Smooth muscle cell of the brain vasculature (primary cell): ENCODE measurements at regions not wholly inside any gene's neighbourhood (a gene's known extent, or its start where the extent isn't known, plus 50 kb on each side); places are given as distances from the start of the nearest gene placed in this dataset.
"Not testable (repeated sequence)": the region's sequence is repeated elsewhere in the genome, so short reads cannot be mapped to it uniquely, and the experiment has no call there.

ENCODE experiments used
- DNase-seq: peaks from one replicate; pipeline ENCODE4 v3.0.0-alpha.2; 2012; ENCODE audit warnings: low read depth, low spot score

DNA sequence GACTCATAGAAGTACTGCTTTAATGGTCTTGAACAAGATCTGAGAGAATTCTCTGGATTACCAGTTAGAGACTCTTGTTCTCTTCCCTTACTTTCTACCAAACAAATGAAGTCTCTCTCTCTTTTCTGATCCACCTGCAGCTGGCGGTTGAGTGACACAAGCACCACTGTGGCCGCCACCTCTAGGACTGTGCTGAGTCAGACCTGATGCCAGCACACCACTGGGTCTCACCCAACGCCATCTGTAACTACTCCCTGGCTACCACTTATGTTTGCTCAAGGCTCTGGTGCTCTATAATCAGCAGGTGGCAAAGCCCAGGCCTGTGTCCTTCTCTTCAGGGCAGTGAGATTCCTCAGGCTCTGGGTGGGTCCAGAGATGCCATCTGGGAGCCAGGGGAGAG lies 1173.5 kb downstream of the RPA4 start:
- no peak for DNase-seq

DNA sequence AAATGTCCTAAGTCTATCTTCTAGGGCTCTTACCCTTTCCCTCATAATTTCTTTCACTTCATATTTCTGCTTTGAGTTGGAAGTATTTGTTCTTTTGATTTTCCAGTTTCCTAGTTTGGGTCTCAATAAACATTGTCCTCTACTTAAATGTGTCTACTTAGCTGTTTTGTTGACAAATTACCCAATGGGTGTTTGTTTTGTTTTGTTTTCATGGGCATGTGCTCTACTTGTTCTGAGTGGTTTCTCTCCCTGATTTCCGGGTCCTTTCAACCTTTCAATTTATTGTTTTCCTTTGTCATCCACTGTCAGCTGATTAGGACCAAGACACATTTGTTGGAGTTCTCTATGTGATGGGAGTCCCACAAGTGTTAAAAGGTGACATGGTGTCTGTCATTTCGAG lies 1181.4 kb downstream of the RPA4 start:
- no peak for DNase-seq

DNA sequence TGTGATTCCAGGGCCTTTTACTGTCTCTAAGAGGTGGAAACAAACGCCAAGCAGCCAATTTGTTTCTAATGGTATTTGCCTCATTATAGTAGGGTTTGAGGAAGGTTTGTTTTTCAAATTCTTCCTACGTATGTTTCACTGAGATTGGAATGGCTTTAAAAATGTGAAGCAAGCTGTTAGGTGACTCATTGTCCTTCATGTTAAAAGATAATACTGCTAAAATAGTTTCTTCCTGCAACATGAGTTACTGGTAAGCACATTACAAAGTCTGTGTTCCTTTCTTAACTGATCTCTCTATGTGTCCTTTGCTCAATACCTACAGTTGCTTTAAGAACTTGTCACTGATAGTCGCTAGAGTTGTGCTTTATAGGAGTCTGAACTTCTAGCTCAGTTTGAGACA lies 1183.9 kb downstream of the RPA4 start:
- no peak for DNase-seq

DNA sequence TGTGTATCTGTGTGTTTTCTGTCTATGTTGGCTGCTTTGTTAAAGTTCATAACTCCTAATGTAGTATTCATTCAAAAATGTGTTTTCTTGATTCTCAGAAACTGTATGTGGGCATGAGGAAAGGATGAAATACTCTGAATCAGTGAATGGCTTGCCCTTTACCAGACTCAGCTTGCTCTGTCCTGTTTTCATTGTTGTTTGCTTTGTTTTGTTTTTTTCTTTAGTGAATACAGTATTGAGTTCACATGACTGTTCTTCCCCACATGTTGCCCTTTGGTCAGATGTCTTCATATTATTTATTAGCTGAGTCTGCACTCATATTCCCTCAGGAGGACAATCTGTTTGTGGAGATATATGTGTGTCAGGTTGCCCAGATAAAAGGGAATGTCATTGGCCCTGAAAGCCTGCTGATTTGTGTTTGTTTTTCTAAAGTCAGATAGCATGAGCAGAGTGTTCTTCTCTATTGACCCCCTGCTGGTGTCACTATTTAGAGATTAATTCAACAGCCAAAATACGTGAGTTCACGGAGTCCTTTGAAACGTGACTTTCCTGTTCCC lies 1184.4 kb downstream of the RPA4 start:
- peak; percentile 13 for DNase-seq

DNA sequence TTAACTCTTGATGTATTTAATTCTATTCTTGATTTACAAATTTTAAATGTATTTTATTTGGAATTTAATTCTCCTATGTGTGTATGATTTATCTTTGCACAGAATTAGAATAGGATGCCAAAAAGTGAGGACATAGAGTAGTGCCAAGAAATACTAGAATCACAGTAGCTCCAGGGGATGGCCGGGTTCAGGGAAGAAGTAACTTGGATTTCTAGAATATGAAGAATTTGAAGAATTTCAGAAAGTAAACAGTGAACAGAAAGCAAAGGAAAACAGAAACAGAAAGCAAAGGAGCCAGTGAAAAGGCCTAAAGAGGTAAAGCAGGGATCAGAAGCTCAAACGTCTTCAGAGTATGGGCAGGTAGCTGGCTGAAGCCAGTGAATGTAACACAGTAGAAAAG lies 1187.6 kb downstream of the RPA4 start:
- no peak for DNase-seq

DNA sequence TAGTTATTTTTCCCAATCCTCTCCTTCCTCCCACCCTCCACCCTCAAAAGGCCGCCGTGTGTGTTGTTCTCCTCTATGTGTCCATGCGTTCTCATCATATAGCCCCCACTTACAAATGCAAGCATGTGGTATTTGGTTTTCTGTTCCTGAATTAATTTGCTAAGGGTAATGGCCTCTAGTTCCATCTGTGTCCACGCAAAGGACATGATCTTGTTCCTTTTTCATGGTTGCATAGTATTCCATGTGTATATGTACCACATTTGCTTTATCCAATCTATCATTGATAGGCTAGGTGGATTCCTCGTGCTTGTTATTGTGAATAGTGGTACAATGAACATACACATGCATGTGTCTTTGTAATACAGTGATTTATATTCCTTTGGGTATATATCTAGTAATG lies 1193.7 kb downstream of the RPA4 start:
- DNase-seq, result no peak

DNA sequence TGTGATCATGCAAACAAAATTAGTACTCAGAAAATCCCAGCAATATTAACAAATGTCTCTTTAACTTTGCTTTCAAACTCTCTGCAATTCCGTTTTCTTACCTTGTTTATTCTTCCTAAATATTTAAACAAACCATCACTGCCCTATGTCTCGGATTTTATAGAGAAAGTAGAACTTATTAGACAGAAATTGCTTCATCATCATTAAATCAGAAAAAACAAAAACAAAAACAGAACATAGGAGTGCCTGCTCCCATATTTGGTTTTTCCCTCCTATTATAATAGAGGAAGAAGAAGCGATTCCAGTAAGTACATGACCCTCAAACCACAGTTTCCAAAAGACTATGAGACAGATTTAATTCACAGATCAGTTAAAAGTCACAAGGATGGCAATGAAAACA lies 1228.0 kb downstream of the RPA4 start:
- no peak for DNase-seq

DNA sequence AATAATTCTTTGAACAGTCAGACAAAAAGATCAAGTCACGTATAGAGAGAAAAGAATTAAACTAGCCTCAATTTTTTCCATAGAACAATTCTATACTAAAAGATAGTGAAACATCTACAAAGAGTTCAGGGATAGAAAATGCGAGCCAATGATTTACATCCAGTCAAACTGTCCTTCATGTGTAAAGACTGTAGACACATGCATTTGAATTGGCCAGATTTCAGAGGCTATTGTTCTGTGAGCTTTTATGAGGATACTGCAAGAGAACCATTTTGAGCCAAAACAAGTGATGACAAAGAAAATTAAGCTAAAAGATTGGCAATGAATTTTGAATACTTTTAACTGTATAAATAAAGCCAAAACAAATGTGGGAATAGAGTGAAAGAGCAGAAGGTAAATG lies 1230.3 kb downstream of the RPA4 start:
- DNase-seq, result no peak

DNA sequence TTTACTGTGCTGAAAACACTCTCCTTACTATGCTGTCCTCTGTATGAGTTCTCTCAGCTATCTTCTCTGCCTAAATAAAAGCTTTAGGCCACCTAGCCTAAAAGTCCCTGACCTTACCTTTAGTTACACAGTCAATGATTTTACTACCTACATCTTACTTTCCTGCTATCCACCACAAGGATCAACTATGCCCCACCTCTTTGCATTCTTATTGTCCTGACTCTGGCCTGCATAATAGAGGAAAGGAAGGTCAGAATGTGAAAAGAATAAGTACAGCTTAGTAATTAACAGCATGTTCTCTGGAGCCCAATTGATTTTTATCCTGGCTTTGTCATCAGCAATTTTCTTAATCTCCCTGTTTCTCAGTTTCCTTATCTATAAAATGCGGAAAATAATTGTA lies 1257.8 kb downstream of the RPA4 start:
- no peak for DNase-seq

DNA sequence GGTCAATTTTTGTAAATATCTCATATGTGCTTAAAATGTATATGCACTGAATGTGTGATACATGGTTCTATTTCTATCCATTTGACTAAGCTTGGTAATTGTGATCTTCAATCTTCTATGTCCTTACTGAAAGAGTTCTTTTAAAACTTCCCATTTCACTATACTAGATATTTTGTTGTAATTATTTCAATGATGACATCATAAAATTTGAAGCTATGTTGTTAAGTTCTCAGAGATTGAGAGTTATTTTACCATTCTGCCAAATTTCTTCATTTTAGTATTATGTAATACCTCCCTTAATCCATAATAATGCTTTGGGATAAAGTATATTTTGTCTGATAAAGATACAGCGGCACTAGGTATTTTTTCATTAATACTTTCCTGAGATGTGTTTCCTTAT lies 1307.3 kb downstream of the RPA4 start:
- DNase-seq, result no peak

DNA sequence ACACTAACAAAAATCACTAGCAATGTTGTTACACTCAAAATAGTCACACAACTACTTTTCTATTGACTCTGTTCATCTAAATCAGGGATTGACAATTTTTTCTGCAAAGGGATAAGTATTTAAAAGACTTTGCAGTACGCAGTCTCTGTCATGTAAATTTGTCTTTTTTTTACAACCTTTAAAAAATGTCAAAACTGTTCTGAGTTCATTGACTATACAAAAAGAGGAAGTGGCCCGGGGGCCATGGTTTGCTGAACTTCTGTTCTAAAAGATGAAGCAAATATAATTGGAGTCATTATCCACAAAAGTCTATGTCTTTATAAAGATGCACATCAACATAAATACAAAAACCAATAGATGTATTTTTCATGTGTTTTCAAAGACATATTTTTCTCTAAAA lies 1310.3 kb downstream of the RPA4 start:
- no peak for DNase-seq

DNA sequence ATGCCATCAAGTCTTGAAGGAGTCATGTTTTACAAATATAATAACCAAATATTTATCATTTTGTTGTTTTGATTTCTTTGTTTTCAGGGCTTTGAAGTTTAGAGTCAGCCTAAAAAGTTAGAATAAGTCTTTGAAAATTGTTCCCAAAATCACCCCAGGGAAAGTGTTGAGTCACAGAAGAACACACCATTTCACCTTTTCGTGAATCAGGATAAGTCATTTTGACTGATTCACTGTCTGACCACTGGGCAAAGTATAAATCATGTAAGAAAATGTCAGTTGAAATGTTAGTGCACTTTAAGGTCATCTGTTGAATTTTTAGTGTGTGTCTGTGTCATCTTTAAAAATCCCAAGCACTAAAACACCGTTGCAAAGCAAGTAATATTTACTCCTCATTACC lies 1320.1 kb downstream of the RPA4 start:
- no peak for DNase-seq

DNA sequence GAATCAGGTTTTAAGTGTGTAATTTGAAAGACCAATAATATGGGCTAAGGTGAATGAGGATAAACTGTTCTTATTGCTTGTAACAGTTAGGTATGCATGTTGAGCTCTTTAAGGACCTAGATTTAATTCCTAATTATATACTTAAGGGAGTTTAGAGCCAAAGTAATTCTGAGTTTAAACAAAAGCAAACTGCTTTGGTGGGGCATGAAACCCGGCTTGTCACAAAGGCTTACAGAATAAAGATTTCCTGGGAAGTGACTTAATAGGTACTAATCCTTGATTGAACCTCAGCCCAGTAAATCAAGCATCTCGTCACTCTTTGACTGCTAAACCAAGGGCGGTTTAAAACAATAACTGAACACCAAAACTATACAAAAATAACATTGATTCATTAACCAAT lies 1324.2 kb downstream of the RPA4 start:
- DNase-seq, result no peak

DNA sequence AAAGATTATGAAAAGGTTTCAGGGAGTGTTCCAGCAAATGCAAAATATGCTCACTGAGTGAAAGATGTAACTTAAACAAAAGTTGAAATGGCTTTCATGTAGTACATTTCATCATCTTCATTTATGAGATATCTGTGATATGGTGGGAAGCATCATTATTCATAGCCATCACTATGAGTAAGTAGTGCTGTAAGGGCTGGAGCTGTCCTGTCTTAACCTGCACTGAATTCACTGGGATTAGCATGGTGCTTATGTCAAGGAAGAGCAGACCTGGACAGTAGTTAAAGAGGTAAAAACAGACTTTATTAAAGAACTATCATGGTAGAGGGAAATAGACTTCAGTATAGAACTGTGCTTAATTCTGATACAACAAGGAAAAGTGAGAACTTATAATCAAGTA lies 1347.3 kb downstream of the RPA4 start:
- no peak for DNase-seq

DNA sequence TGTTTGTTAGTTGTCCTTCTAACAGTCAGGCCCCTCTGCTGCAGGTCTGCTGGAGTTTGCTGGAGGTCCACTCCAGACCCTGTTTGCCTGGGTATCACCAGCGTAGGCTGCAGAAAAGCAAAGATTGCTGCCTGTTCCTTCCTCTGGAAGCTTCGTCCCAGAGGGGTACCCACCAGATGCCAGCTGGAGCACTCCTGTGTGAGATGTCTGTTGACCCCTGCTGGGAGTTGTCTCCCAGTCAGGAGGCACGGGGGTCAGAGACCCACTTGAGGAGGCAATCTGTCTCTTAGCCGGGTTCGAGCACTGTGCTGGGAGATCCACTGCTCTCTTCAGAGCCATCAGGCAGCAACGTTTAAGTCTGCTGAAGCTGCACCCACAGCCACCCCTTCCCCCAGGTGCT lies 1356.4 kb downstream of the RPA4 start:
- not testable (repeated sequence) for DNase-seq

DNA sequence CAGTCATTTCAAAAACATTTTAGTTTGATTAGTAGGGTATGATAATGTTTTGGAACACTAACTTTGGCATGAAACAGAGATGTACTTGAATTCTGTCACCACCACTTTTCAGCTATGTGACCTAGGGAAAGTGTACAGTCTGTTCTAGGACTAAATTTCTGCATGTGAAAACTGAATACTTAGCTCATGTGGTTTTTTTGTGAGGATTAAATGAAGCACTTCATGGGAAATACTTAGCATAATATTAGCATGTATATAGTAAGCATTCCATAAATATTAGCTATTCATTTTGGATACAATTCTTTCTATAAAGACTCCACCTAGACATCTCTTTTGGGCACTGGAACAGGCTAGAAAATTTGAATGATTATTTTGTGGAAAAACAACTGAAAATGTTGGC lies 1379.4 kb downstream of the RPA4 start:
- no peak for DNase-seq

DNA sequence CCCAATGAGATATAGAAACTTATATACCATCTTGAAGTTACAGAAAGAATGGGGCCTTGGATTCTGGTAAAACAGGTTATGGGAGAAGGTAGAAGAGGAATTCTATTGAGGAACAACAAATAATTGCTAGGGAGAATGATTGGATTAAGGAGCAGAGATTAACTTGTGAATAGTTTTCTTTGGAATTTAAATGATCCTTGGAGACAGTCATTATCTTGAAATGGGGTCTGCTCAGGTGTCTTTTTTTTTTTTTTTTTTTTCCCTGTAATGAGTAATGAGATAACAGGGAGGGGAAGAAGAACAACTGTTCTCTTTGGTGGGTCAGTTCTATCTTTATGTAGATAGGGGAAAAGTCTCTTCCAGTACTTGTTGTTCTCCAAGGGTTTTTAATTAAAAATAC lies 1406.0 kb downstream of the RPA4 start:
- DNase-seq, result no peak

DNA sequence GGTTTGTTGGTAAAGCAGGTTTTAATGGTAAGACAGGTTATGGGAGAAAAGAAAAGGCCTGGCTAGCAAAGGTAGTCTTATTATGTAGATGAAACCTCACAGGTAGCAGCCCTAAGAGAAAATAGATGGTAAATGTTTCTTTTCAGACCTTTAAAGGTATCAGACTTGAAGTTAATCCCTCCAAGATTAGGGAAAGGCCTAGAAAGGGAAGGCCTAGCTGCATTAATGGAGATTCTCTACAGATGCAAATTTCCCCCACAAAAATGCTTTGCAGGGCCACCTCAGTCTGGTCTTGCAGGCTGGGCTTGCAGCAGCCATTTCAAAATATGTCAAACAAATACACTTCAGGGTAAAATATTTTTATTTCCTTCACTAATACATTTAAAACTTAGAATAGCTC lies 1410.6 kb downstream of the RPA4 start:
- DNase-seq, result no peak

DNA sequence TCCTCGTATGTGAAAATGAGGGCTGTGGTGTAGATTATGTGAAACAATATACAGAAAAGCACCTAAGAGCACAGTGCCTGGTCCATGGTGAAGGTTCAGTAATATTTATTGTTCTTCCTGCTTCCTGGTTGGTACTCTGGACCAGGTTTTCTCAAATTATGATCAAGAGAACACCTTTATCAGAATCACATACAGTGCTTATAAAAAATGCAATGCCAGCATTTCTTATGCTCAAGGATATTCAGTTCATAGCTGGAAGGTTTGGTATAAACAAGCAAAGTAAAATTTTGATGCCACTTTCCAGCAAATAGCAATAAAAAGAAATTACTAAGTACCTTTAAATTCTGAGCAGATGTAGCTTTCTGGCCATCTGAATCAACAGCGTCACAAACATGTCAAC lies 1412.4 kb downstream of the RPA4 start:
- no peak for DNase-seq

DNA sequence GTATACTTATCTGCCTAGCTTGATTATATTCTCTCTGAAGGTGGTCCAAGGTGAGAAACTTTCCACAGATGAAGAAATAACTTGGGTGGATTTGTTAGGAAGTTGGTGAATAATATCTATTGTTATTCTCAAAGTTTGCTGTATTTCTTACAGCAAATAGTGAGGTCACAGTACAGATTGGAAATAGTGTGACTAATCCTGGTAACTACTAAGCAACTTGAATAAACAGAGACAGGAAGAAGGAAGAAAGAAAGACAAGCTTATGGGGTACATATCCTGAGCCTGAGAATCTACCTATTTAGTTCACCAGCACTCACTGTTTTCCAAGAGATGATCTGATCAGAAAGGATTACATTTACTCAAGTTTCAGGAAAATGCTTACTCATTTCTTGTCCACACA lies 1416.1 kb downstream of the RPA4 start:
- DNase-seq, result no peak

DNA sequence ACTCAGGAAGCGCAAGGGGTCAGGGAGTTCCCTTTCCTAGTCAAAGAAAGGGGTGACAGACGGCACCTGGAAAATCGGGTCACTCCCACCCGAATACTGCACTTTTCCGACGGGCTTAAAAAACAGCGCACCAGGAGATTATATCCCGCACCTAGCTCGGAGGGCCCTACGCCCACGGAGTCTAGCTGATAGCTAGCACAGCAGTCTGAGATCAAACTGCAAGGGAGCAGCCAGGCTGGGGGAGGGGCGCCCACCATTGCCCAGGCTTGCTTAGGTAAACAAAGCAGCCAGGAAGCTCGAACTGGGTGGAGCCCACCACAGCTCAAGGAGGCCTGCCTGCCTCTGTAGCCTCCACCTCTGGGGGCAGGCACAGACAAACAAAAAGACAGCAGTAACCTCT lies 1416.8 kb downstream of the RPA4 start:
- not testable (repeated sequence) for DNase-seq

DNA sequence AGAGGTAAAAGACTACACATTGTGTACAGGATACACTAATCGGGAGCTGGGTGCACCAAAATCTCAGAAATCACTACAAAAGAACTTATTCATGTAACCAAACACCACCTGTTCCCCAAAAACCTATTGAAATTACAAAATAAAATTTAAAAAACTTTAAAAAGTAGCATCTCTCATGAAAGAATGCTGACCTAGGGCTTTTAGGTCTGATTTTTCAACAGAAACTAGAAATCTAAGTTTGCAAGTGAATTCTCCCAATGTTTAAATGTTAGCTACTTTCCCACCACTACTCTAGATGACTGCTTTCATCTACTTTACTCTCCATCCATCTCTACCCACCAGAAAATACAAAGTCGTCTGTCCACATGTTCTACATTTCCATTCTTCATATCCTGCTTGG lies 1447.7 kb downstream of the RPA4 start:
- DNase-seq, result no peak

DNA sequence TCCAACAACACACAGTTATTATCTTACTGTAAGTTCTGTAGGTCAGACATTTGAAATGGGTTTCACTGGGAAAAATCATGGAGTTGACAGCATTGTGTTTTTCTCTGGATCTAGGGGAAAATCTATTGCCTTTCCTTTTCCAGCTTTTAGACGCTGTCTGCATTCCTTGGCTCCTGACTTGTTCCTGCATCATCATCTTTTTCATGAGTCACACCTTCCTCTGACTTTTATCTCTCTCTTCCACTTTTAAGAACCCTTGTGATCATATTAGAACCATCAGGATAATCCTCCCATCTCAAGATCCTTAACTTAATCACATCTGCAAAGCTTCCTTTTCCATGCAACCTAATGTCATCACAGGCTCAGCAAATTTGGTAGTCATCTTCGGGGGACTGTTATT lies 1454.8 kb downstream of the RPA4 start:
- DNase-seq, result no peak

DNA sequence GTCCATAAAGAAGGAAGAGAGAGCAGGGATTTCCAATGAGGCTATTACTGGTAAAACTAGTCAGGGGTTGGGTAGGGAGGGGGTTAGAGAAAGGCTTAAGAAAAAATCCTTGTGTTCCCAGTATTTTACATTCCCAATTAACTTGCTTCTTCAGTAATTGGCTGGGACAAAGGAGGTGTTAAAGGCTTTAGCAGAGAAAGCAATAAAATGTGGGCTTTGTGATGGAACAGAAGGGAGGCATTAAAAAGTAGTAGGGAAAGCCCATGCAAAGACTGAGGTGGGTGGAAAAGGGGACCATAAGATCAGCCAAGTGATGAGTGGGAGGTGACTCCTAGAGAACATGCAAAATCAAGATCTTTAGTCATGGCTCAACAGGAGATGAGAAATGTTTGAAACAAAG lies 1467.2 kb downstream of the RPA4 start:
- no peak for DNase-seq

DNA sequence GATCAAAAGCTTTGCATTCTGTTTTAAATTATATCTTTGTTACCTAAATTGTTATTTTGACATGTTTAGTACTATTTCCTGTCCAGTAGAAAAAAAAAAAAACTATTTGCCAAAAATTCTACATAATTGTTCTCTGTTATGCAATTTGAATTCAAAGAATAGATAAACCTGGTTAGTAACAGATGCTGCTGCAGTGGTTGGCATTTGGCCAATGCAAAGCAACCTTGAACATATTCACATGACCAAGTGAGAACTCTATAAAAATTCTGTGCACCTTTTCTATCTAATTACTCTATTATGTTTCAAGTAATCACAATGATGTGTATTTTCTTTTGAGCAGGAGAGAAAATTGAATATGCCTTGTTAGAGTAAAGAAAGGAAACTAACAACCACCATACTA lies 1473.4 kb downstream of the RPA4 start:
- no peak for DNase-seq
